Embryonic facial prominence (tissue), 1 donor: ENCODE measurements at regions not wholly inside any gene's neighbourhood (a gene's known extent, or its start where the extent isn't known, plus 50 kb on each side); places are given as distances from the start of the nearest gene placed in this dataset.

ENCODE experiments used
- DNase-seq: peaks from one replicate; pipeline ENCODE4 v3.0.0-alpha.2; 2016; ENCODE audit errors: extremely low spot score

DNA sequence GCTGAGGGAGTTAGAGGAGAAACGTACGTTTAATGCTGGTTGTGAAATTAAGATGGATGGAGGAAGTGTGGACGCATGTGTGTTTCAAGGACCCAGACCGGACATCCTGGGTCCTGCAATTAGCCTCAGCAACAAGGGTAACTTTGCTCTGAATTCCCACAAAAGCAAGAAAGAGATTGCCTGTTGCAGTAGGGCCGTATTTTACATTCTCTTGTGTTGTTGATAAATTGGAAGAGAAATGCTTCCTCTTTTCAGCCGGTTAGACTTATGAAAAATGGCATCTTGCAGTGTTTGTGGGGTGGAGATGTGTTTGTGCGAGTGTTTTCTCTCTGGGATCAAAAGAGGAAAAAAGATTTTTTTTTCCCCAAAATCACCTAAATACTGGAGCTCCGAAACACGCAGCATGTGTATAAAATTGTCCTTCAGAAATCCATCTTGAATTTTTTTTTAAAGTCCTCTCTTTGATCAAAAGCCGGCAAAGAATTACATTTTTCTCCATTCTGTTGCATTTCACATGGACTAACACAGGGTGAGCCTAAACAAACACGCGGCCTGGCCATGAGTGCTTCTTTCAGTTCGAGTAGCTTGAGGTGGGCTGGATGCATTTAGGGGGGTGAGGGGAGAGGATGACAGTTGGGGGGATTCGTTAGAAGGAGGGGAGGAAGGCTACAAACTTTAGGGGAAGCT lies 251.6 kb downstream of the C16orf95 start:
- DNase-seq = no peak

DNA sequence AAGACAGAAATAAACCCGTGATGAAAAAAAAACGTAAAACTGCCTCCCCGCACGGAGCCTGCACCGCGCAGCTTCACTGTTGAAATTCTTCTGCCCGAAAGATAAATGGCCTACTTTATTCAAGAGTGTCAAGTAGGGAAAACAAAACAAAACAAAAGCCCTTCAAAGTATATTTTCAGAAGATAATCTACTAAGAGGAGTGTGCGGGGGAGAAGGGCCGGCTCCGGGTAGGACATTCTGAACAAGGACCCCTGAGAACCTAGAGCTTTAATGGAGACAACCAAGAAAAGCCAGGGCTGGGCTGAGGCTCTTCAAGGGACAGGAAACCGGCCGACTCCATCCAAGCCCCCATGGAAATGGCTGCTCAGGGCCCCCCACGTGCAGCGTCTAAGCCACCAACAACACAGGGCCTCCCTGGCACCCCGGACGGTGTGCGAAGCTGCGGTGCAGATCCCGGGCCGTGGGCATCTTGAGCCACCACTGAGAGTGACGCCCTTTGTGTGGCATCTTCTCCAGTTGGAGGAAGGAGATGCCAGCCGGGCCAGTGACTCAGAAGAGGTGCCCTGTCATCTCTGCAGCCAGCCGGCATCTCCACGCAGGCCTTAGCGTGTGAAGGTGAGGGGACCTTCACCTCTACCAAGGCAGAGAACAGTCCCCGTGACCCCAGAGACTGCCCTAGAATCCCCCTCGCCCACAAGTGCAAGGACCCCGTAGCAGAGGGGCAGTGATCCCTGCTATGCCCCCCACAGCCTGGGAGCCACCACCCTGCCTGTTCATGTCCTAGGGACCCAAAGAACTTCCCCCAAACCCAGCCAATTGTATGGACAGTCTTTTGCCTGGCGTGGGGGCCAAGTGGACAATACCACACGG lies 250.8 kb downstream of the C16orf95 start:
- DNase-seq = no peak

DNA sequence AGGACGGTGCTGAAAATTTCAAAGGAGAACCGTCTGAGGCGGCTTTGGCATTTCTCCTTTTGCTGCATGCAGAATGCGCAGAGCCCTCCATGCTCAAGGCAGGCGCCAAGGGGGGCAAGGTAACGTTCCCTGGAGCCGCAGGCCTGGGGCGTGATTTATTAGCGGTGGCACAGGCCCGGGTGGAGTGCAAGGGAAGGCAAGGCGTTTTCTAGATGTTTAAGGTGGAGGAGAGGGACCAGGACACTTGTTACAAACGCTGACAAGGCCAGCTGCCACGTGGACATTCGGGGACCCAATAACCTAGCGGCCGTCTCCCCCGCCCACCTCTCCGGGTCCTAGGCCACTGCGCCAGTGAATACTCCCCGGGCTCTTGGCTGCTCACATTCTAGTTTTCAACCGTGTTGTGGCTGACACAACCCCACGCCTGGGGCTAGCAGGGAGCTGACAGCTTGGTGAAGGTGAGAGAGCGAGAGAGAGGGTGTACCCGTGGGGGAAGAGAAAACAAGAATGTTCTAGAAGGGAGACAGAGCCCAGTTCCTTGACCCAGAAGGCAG lies 250.1 kb downstream of the C16orf95 start:
- DNase-seq = no peak

DNA sequence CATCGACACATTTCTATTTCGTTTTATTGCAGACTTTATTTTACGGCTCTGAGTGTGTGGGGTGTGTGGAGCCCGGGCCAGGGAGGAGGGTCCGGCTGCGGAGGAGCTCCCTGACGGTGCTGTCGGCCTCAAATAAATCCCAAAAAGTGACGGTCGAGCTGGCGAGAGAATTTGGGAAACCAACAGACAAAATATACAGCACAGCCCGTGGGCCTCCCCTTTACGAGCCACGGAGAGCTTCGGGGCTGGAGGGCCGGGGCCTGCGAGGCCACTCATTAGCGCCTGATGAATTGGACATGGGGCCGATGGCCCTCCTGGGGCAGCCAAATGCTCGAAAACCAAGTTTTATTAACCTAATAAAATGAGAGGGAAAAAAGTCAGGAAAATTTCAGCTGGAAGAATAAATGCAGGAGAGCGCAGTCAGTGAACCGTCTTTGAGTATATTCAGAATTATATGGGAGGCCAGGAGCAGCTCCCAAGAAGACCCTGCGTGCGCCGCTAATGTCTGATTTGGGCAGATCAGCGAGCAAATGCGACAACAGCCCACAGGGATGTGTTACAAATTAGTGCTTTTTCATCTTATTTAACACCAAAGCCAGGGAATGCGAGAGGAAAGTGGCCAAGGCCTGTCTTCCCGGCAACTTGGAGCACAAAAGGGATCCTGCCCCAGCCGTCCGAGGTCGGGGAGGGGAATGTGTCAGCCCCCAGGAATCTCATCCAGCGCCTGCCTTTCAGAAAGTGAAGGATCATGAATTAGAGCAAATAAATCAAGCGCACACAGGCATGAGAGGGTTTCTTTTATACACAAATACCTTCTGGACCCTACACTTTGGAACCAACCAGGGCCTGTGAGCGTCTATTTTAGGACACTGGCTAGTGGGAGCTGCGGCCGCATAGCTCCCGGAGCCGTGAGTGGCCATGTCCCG lies 249.1 kb downstream of the C16orf95 start:
- no peak for DNase-seq

DNA sequence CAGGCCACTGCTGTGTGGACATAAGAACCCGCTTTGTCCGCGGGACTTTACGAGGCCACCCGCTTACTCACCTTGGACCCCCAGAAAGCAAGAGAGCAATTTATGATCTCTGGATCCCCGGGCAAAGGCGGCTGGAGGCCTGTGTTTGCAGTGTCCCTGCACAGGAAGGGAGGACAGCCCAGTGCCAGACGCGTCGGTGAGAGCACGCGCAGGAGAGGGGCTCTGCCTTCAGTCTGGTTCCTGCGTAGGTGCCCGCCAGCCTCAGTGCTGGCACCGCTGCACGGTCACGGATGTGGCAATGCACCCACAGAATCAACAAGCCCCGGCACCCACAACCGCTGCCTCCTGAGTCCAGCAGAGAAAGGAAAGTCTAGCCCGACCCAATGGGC lies 248.4 kb downstream of the C16orf95 start:
- no peak for DNase-seq

DNA sequence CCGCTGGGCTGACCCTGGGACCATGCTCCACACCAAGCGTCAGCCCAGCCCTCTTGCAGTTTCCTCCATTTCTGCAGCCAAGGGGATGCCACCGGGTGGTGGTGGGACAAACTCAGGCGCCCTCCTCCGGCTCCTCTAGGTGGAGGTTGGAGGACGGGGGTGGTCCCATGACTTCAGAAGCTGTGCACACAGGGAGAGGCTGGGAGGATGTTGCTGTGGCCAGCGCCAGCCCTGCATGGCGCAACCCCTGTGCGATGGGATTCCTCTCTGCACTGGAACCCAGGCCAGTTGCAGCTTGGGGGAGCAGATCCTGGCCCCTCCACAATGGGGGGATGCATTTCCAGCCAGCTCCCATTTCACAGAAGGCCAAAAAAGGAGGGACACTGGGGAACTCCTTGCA lies 246.5 kb downstream of the C16orf95 start:
- DNase-seq = no peak

DNA sequence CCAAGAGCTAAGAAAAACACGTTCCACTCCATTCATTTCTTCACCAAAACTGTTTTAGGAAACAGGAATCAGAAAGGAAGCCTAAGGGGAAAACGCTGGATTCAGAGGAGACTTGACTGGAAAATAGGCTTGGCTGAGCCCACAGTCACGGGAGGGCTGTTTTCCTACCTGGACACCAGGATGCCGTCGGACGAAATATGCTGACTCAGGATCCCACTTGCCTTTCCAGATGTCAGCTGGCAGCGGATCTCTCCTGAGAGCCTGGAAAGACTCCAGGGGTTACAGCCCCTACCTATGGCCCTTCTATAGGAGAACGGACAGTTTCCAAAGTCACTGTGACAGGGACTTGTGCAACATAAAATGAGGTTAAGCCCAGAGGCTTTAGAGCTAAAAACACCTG lies 245.1 kb downstream of the C16orf95 start:
- no peak for DNase-seq

DNA sequence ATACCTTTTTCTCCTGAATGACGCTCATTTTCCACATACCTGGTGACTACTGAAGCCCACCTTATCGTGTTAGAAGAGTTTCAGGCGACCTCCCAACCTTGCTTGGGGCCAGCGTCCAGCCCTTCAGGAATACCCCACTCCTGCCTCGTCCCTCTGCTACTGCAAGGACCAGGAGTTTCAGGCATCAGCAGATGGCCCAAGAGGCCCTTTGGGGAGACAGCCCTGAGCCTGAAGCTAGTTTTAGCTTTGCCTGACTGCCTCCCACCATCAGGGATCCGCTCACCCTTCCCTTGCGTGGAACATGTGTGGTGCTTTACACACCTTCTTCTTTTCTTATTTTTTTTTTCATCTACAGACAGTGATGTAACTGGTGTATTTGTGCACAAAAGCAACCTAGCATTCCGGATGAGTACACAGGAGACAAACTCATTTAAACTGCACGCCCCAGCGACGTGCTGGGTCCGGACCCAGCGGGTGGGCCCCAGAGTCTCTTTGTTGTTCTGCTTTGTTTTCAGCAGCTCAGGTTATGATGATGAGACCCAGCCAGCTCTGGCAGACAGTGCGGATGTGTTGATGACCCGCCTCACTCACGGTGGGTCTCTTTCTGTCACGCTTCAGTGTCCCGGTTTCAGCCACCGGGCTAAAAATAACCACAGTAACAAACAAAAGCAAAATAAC lies 242.4 kb downstream of the C16orf95 start:
- no peak for DNase-seq

DNA sequence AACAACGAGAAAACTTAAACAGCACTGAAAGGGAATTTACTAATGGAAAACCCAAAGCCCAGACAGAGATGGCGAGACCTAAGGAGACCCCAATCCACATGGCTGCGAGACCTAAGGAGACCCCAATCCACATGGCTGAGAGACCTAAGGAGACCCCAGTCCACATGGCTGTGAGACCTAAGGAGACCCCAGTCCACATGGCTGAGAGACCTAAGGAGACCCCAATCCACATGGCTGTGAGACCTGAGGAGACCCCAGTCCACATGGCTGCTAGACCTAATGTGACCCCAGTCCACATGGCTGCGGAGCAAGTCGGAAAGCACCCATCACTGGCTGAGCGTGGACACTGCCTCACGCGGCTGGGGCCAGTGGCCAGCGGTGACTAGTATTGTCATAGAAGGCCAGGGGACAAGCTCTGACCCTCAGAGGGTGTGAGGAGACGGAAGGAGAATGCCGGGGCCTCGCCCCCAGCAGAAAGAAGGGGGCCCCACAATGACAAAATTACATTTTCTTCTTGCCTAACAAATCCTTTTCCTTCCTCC lies 241.8 kb downstream of the C16orf95 start:
- DNase-seq = no peak

DNA sequence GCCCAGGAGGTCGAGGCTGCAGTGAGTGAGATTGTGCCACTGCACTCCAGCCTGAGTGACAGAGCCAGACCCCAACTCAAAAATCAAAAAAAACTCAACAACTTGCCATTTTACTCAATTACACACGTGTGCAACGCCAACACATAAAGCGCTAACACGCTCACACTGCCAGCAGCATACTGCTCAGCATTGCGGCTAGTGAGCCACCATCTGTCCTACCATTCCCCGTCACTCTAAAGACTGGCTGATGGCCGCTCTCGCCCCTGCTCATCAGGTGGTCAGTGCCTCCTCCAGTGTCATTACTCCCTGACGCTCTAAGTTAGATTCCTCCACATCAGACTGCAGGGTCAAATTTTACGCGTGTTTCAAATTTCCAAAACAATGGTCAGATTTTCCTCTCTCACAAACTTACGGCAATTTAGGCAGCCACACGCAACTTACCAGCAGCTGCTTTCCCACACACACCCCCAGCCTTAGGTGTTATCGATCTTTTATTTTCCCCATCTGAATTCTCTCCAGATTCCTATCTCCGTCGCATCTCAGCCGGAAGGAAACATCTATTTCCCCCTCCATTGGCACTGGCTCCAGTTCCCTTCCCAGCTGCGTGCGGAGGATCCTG lies 240.8 kb downstream of the C16orf95 start:
- DNase-seq = no peak

DNA sequence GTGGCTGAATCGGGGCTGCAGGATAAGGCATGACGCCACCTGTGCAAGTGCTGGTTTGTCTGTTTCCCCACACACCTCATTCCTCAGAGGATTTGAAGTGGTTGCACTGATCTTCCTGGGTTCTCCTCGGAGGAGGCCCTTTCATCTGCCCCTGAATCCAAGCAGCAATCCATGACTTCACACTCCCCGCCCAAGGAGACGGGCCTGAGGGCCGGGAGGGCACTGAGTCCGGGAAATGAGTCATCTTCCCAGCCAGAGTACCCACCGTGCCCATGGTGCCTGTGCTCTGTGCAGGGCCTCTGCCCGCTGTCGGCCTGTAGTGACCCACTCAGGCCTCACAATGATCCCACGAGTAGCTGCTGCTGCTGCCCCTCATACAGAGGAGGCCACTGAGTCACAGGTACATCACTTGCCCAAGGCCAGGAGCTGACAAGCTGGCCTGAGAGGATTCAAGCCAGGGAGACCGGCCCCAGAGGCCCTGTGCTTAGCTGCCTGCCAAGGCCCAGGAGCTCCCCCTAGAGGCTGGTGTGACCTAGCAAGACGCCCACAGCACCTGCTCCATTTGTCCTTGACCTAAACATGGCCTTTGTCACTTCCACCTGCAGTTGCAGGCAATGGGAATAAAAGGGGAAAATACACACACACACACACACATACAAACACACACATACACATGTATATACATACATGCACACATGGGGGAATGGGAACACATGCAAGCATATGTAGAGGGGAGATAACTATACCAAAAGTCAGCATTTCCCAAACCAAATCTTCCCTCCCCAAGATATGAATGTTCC lies 240.0 kb downstream of the C16orf95 start:
- no peak for DNase-seq

DNA sequence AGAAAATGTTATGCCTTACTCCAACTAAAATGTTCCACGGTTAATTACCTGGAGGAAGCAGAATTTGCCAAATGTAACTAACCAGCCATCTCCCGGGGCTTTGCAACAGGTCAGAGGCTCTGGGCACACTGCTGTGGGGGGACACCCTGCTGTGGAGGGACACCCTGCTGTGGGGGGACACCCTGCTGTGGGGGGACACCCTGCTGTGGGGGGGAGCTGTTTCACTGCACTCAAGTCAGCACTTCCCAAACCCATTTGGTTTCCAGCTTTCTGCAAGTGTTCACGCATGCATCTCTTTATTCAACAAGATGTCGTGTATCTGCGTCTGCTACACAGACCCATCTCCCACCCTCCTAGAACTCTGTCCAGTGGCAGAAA lies 239.5 kb downstream of the C16orf95 start:
- DNase-seq = no peak

DNA sequence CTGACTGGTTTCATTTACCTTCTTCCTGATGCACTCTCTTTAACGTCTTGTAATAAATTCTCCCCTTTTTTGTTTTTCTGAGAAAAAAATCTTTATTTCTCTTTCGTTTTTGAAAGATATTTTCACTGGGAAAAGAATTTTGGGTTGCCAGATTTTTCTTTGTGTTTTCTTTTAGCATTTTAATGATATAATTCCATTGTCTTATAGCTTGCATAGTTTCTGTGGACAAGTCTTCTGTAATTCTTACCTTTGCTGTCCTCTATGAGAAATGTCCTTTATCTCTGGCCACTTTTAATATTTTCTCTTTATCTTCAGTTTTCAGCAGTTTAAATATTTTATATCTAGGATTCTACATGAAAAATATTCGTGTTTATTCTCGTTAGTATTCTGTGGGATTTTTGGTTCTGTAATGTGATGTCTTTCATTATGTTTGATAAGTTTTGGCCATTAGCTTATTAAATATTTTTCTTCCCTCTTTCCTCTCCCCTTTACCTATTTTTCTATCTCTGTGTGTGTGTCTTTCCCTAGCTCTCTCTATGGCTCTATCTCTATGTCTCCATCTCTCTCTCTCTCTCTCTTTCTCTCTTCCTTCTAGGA lies 236.5 kb downstream of the C16orf95 start:
- no peak for DNase-seq

DNA sequence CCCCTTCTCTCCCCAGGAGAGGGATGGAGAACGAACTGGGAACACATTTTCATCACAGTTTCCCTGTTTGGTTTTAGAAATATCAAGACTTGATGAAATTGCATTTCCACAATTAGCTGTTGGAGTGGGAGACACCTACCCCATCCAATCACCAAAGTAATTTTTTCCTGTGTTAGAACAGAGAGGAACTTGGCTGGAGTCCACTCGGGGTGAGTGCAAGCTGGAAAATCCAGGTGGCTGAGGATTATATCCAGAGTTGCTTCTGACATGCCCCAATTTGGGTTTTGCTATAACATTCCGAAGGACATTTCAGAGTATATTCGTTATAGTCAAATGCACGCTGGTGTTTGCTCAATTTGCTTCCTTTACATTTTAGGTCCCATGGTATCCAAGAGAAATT lies 231.8 kb downstream of the C16orf95 start:
- DNase-seq = no peak

DNA sequence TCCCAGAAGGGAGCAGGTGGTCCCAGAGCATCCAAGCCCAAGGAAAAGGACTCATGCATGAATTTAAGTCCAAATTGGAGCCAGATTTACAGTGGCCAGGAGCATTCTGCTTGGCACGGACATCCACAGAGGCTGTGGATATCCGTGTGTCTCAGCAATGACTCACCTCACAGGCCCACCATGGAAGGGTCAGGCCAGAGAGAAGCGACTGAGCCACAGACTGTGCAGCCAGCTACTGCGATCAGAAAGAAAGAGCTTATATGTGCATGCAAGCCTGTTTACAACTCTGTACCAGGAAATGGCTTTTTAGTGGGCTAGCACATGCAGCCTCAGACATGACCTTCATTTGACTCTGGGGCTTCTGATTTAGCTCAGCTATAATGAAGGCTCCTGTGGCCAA lies 231.0 kb downstream of the C16orf95 start:
- no peak for DNase-seq

DNA sequence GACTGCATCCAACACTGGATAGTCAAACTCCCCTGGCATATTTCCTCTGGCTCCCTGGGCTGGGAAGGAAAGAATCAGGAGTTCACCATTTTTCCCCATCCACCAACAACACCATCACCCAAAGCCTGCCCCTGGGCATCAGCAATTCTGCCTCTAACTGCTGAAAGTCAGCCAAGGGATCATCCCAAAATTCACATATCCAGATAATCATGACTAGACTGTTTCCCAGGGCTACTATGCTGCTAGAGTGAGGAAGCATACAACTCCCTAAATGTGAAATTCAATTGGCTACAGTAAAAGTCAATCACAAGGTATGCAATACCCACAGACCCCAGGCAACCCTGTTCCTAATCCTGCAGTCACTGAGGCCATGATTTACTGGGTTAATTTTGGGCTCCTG lies 230.6 kb downstream of the C16orf95 start:
- DNase-seq = no peak

DNA sequence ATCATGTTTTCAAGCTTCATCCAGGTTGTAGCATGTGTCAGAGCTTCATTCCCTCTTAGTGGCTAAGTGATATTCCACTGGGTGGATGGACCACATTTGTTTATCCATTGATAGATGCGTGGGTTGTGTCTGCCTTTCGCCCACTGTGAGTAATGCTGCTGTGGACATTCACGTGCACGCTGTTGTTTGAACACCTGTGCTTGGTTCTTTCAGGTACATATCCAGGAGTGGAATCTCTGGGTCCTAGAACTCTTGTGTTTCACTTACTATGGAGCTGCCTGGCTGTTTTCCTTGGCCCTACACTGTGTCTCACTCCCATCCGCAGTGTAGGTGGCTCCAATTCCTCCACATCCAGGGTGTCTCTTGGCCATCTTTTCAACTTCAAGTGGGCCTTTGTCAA lies 224.2 kb downstream of the C16orf95 start:
- DNase-seq = no peak

DNA sequence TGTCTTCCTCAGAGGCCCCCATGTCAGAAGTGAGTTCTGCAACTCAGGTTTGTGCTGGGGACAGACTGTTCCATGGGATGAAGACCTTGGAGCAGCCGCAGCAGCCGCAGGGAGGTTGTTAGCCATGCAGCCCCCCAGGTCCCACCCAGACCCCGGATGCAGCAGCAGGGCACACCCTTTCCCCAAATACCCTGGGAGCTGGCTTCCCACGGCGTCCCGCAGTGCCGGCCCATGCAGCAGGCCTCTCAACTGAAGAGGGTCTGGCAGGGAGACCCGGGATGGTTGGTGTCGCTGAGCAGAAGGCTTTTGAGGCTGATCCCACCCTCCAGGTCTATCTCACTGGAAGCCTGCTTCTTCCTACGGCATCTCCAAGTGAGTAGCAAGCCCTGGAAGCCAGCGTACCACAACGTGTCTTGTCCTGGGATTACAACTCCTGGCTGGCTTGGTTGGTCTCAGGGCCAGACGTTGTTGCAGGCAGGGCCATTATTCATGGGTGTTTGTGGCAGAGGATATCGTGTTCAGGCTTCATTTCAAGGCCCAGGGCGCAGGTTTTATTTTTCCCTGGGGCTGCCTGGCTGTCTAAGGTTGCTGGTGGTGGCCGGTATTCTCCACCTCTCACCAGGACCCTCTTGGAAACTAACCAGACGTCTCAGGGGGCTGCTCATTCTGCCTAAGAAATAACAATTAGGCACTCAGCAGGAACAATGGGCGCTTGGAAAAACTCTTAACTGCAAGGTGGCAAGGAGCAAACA lies 223.2 kb downstream of the C16orf95 start:
- no peak for DNase-seq

DNA sequence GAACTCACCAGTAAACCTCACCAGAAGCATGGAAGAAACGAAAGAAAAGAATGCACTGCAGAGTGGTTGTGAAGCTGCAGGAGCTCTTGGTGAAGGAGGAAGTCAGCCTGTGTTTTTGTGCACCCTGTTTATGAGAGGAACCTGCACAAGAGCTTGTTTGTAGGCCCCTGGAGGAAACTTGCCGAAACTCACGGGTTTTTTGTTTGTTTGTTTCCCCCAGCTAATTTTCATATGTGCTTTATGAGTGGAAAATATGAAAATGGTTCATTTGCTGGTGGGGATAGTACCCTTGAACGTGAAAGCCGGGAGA lies 222.7 kb downstream of the C16orf95 start:
- DNase-seq = no peak
